H1 (cell line): ENCODE measurements at regions not wholly inside any gene's neighbourhood (a gene's known extent, or its start where the extent isn't known, plus 50 kb on each side); places are given as distances from the start of the nearest gene placed in this dataset.

ENCODE experiments used
- CTCF ChIA-PET: fragments of 300-600 bp; sonication (Branson Sonifier 250); formaldehyde crosslinking; loops from one replicate; lab custom pipeline; 2021; ENCODE audit not compliant: partially characterized antibody; lab: Charles Lee
- POLR2A ChIA-PET: fragments of 300-600 bp; sonication (Branson Sonifier 250); formaldehyde crosslinking; loops from one replicate; lab custom pipeline; 2021; ENCODE audit warnings: inconsistent platforms; ENCODE audit not compliant: partially characterized antibody; lab: Charles Lee
- DNase-seq, 2 experiments: peaks; one replicate each; pipeline versions ENCODE4 v3.0.0 to v3.0.0-alpha.2; 2010 to 2022; ENCODE audit warnings: low spot score in 2 of 2, low read depth in 1 of 2, mixed read lengths in 1 of 2
- FAIRE-seq: peaks from 2 replicates; lab custom pipeline; 2011; peaks lifted over from hg19 to GRCh38; lab: Jason Lieb, UNC
- H2AFZ ChIP-seq: 2 replicates; pipeline ENCODE4 v1.8.1; 2012; ENCODE audit warnings: low read length, inconsistent platforms
- H2AK5ac ChIP-seq: 2 replicates; pipeline ENCODE4 v1.6.1; 2013; ENCODE audit warnings: low read depth, low read length
- H2BK120ac ChIP-seq: replicated peaks from 2 replicates; pipeline ENCODE3; 2013; ENCODE audit warnings: low read depth, low read length, inconsistent platforms
- H2BK12ac ChIP-seq: 2 replicates; pipeline ENCODE4 v1.6.1; 2013; ENCODE audit warnings: low read depth, low read length
- H2BK15ac ChIP-seq: 2 replicates; pipeline ENCODE4 v1.6.1; 2013; ENCODE audit warnings: low read length
- H2BK20ac ChIP-seq: 2 replicates; pipeline ENCODE4 v1.6.1; 2013; ENCODE audit warnings: low read length
- H2BK5ac ChIP-seq: 2 replicates; pipeline ENCODE4 v1.6.1; 2013; ENCODE audit warnings: low read depth, low read length
- H3K14ac ChIP-seq: 2 replicates; pipeline ENCODE4 v1.6.1; 2013; ENCODE audit warnings: inconsistent platforms; ENCODE audit not compliant: insufficient read length
- H3K18ac ChIP-seq: 2 replicates; pipeline ENCODE4 v1.6.1; 2013; ENCODE audit warnings: low read length; ENCODE audit errors: extremely low read depth
- H3K23ac ChIP-seq: 2 replicates; pipeline ENCODE4 v1.6.1; 2013; ENCODE audit warnings: inconsistent platforms; ENCODE audit not compliant: insufficient read length
- H3K23me2 ChIP-seq: 2 replicates; pipeline ENCODE4 v1.6.1; 2013; ENCODE audit warnings: low read depth, low read length
- H3K27ac ChIP-seq: 2 replicates; pipeline ENCODE4 v1.6.1; 2011; ENCODE audit warnings: low read depth, low read length, inconsistent platforms
- H3K27me3 ChIP-seq, 4 experiments: replicated peaks in 1 of 4; 1 replicate in 1 of 4; 2 replicates in 3 of 4; pipeline versions ENCODE4 v1.6.1 to v1.8.1; 2011 to 2013; ENCODE audit warnings: low read length in 3 of 4, mild to moderate bottlenecking in 3 of 4, inconsistent platforms in 2 of 4, mixed read lengths in 2 of 4, moderate library complexity in 1 of 4; ENCODE audit not compliant: control insufficient read depth in 3 of 4, insufficient read depth in 3 of 4; ENCODE audit errors: extremely low read depth in 1 of 4
- H3K36me3 ChIP-seq, 4 experiments: 2 replicates each; pipeline versions ENCODE4 v1.6.1 to v1.8.1; 2011 to 2013; ENCODE audit warnings: mild to moderate bottlenecking in 4 of 4, low read length in 3 of 4, moderate library complexity in 2 of 4, control low read depth in 1 of 4, inconsistent platforms in 1 of 4; ENCODE audit not compliant: insufficient read depth in 4 of 4, control insufficient read depth in 2 of 4
- H3K4ac ChIP-seq: replicated peaks from 2 replicates; pipeline ENCODE3; 2013; ENCODE audit warnings: low read length, low read depth, mixed read lengths, inconsistent platforms; ENCODE audit not compliant: insufficient read length
- H3K4me1 ChIP-seq, 4 experiments: replicated peaks in 1 of 4; 1 replicate in 1 of 4; 2 replicates in 3 of 4; pipeline versions ENCODE4 v1.6.1 to v1.8.1; 2011 to 2013; ENCODE audit warnings: low read length in 3 of 4, inconsistent platforms in 2 of 4, mixed read lengths in 1 of 4; ENCODE audit not compliant: insufficient read depth in 4 of 4, control insufficient read depth in 3 of 4
- H3K4me2 ChIP-seq, 2 experiments: 2 replicates each; pipeline versions ENCODE4 v1.6.1 to v1.8.1; 2011 to 2013; ENCODE audit warnings: low read depth in 2 of 2, low read length in 2 of 2, control low read depth in 1 of 2, inconsistent platforms in 1 of 2, mild to moderate bottlenecking in 1 of 2; ENCODE audit not compliant: insufficient read depth in 1 of 2
- H3K4me3 ChIP-seq, 4 experiments: fragments of 200-600, 300-600 bp in 1 of 4; sonication (generic), shearing (Covaris generic), sonication (Bioruptor Twin) in 1 of 4; 2 replicates each; pipeline versions ENCODE4 v1.5.1 to v1.8.1; 2011 to 2016; ENCODE audit warnings: low read length in 4 of 4, low read depth in 3 of 4, control low read depth in 2 of 4, inconsistent platforms in 2 of 4, mild to moderate bottlenecking in 2 of 4, mixed read lengths in 1 of 4, moderate library complexity in 1 of 4; ENCODE audit not compliant: insufficient read depth in 2 of 4; ENCODE audit errors: extremely low read depth in 1 of 4
- H3K56ac ChIP-seq: replicated peaks from 2 replicates; pipeline ENCODE3; 2013; ENCODE audit warnings: low read depth, mild to moderate bottlenecking, mixed read lengths, low read length, inconsistent platforms; ENCODE audit not compliant: insufficient read length
- H3K79me1 ChIP-seq: 2 replicates; pipeline ENCODE4 v1.6.1; 2013; ENCODE audit warnings: low read depth, low read length, control low read depth
- H3K79me2 ChIP-seq, 2 experiments: 2 replicates each; pipeline versions ENCODE4 v1.6.1 to v1.8.1; 2012 to 2013; ENCODE audit warnings: low read length in 2 of 2, mild to moderate bottlenecking in 2 of 2, inconsistent platforms in 1 of 2; ENCODE audit not compliant: insufficient read depth in 2 of 2, control insufficient read depth in 1 of 2
- H3K9ac ChIP-seq, 4 experiments: replicated peaks in 1 of 4; 1 replicate in 1 of 4; 2 replicates in 3 of 4; pipeline versions ENCODE4 v1.6.1 to v1.8.1; 2011 to 2013; ENCODE audit warnings: low read depth in 3 of 4, low read length in 3 of 4, control low read depth in 2 of 4, mild to moderate bottlenecking in 2 of 4, moderate library complexity in 2 of 4, inconsistent platforms in 1 of 4; ENCODE audit errors: extremely low read depth in 1 of 4
- H3K9me3 ChIP-seq, 2 experiments: 2 replicates each; pipeline versions ENCODE4 v1.6.1 to v1.8.1; 2012 to 2013; ENCODE audit warnings: mild to moderate bottlenecking in 2 of 2, moderate library complexity in 2 of 2, control low read depth in 1 of 2, inconsistent platforms in 1 of 2, low read depth in 1 of 2, low read length in 1 of 2, mixed read lengths in 1 of 2; ENCODE audit not compliant: insufficient read depth in 2 of 2
- H4K20me1 ChIP-seq, 2 experiments: replicated peaks in 1 of 2; 2 replicates each; pipeline versions ENCODE3 to v1.8.1; 2011 to 2013; ENCODE audit warnings: inconsistent platforms in 2 of 2, low read length in 2 of 2, mild to moderate bottlenecking in 1 of 2; ENCODE audit not compliant: insufficient read depth in 2 of 2, control insufficient read depth in 1 of 2
- H4K5ac ChIP-seq: 2 replicates; pipeline ENCODE4 v1.6.1; 2013; ENCODE audit warnings: low read length, low read depth, mixed read lengths, inconsistent platforms; ENCODE audit not compliant: insufficient read length
- H4K8ac ChIP-seq: 2 replicates; pipeline ENCODE4 v1.8.0; 2013; ENCODE audit warnings: mild to moderate bottlenecking, moderate library complexity, low read length, inconsistent platforms; ENCODE audit not compliant: insufficient read depth; ENCODE audit errors: extremely low read depth
- H4K91ac ChIP-seq: replicated peaks from 2 replicates; pipeline ENCODE3; 2013; ENCODE audit warnings: low read length, mixed read lengths, inconsistent platforms; ENCODE audit not compliant: insufficient read length
- BRCA1 ChIP-seq: IDR thresholded peaks from 2 replicates; pipeline ENCODE4 v1.6.1; 2012; ENCODE audit warnings: low read depth, low read length, improper control_type of control experiment
- CBX5 ChIP-seq: fragments of 300-800, 300-1000 bp; sonication (generic); IDR thresholded peaks from 2 replicates; pipeline ENCODE4 v1.7.1; 2016; ENCODE audit warnings: antibody characterized with exemption, low read length, low read depth
- CREB1 ChIP-seq: IDR thresholded peaks from 2 replicates; pipeline ENCODE4 v1.6.1; 2012; ENCODE audit warnings: inconsistent platforms
- CTBP2 ChIP-seq: IDR thresholded peaks from 2 replicates; pipeline ENCODE4 v1.7.0; 2011; ENCODE audit warnings: borderline replicate concordance, mild to moderate bottlenecking, moderate library complexity, mixed read lengths, low read length; ENCODE audit not compliant: insufficient read depth, insufficient read length
- KDM5A ChIP-seq: fragments of 200-600 bp; IDR thresholded peaks from 2 replicates; pipeline ENCODE4 v1.7.1; 2012; ENCODE audit warnings: mild to moderate bottlenecking, low read length, inconsistent platforms, mixed read lengths
- NRF1 ChIP-seq: IDR thresholded peaks from 2 replicates; pipeline ENCODE4 v1.6.1; 2011; ENCODE audit warnings: mild to moderate bottlenecking, low read depth, low read length, improper control_type of control experiment
- POLR2A ChIP-seq, 2 experiments: IDR thresholded peaks; 1 replicate in 1 of 2; 2 replicates in 1 of 2; pipeline ENCODE4 v1.6.1; 2011; ENCODE audit warnings: low read depth in 2 of 2, low read length in 2 of 2, mild to moderate bottlenecking in 2 of 2; ENCODE audit errors: control extremely low read depth in 1 of 2
- RAD21 ChIP-seq, 2 experiments: IDR thresholded peaks in 1 of 2; conservative IDR thresholded peaks in 1 of 2; 2 replicates each; pipeline ENCODE4 v1.6.1; 2011; ENCODE audit warnings: low read depth in 2 of 2, low read length in 2 of 2, improper control_type of control experiment in 1 of 2, inconsistent platforms in 1 of 2, mild to moderate bottlenecking in 1 of 2, moderate library complexity in 1 of 2
- RFX5 ChIP-seq: IDR thresholded peaks from 2 replicates; pipeline ENCODE4 v1.6.1; 2011; ENCODE audit warnings: low read depth, low read length, improper control_type of control experiment, borderline replicate concordance
- TBP ChIP-seq: IDR thresholded peaks from 2 replicates; pipeline ENCODE4 v1.6.1; 2011; ENCODE audit warnings: low read depth, low read length, improper control_type of control experiment
- WGBS, 2 experiments: shearing (Covaris generic) in 1 of 2; methylation state at CpG; one replicate each; pipeline versions ENCODE4 v1.1.6 to v1.1.7; 2013 to 2015; ENCODE audit warnings: low lambda C conversion rate in 2 of 2, mixed read lengths in 2 of 2, inconsistent platforms in 1 of 2, low coverage in 1 of 2, missing lambda C conversion rate in 1 of 2; ENCODE audit not compliant: insufficient replicate concordance in 2 of 2, insufficient coverage in 1 of 2, insufficient read length in 1 of 2; ENCODE audit errors: extremely low coverage in 1 of 2, missing lambda C conversion rate in 1 of 2; 5-methylcytosine and 5-hydroxymethylcytosine counted together
- TF ChIP-seq, protein P1 (sequence below), 3 experiments: IDR thresholded peaks; 1 replicate in 2 of 3; 2 replicates in 1 of 3; pipeline versions ENCODE4 v1.5.1 to v1.6.1; 2011; ENCODE audit warnings: low read length in 3 of 3, mild to moderate bottlenecking in 3 of 3, inconsistent platforms in 2 of 3, low read depth in 1 of 3, moderate library complexity in 1 of 3; ENCODE audit not compliant: insufficient read depth in 1 of 3; ENCODE audit errors: control extremely low read depth in 1 of 3

- no peak overlapping the region for H2BK120ac ChIP-seq
- no peak overlapping the region for H2AK5ac ChIP-seq
- no peak for FAIRE-seq
- no peak overlapping the region for H3K4me3 ChIP-seq
- H3K23ac ChIP-seq: no peak overlapping the region
- no peaks in the 10 kb centered on the region; the same call in 1 of the 2 replicates for H3K79me1 ChIP-seq
- H4K91ac ChIP-seq: no peak overlapping the region
- H3K9me3 ChIP-seq: peaks cover 0 to 6% of the 10 kb centered on the region in 2 experiments; a peak in 1 of 4 replicates
- no peak overlapping the region for H3K14ac ChIP-seq
- 81% methylated on average over 3 of the region's 3 CpGs; no CpG with 5 or more reads in 1 of the 2 experiments for WGBS, 2 experiments
- no peak overlapping the region for H3K4me2 ChIP-seq
- no peak overlapping the region for H3K56ac ChIP-seq
- no peaks in the 10 kb centered on the region for H3K23me2 ChIP-seq
- no peak overlapping the region for H2BK20ac ChIP-seq
- ChIA-PET POLR2A (interaction anchor here (1.7 kb wide), 1 partner anchor 10 kb away, joined by 9 read pairs; no protein-coding TSS in a partner anchor), CTCF (interaction anchor here (1.1 to 2.2 kb wide), 3 partner anchors 11 to 338 kb away, joined by 3 to 5 read pairs (median 4); no protein-coding TSS in a partner anchor)
- H3K9ac ChIP-seq: no peak overlapping the region
- no peak overlapping the region for H2AFZ ChIP-seq
- no peak overlapping the region for H2BK5ac ChIP-seq
- no peaks in the 10 kb centered on the region for H3K27me3 ChIP-seq
- no peak for DNase-seq
- no peak overlapping the region for H3K18ac ChIP-seq
- H4K5ac ChIP-seq: no peak overlapping the region
- peaks cover 0 to 29% of the 10 kb centered on the region in 2 experiments; a peak in 2 of 4 replicates for H3K79me2 ChIP-seq
- peaks cover 0 to 8% (median 0%) of the 10 kb centered on the region in 4 experiments; a peak in 3 of 8 replicates for H3K36me3 ChIP-seq
- H2BK12ac ChIP-seq: no peak overlapping the region
- H4K8ac ChIP-seq: no peak overlapping the region
- H2BK15ac ChIP-seq: no peak overlapping the region
- H3K4ac ChIP-seq: no peak overlapping the region
- H3K27ac ChIP-seq: no peak overlapping the region
- no peaks in the 10 kb centered on the region for H4K20me1 ChIP-seq
- H3K4me1 ChIP-seq: peaks cover 0 to 18% (median 9%) of the 10 kb centered on the region in 4 experiments; a peak in 3 of 7 replicates
- no peak for TF ChIP-seq RFX5
- TF ChIP-seq, protein P1, sequence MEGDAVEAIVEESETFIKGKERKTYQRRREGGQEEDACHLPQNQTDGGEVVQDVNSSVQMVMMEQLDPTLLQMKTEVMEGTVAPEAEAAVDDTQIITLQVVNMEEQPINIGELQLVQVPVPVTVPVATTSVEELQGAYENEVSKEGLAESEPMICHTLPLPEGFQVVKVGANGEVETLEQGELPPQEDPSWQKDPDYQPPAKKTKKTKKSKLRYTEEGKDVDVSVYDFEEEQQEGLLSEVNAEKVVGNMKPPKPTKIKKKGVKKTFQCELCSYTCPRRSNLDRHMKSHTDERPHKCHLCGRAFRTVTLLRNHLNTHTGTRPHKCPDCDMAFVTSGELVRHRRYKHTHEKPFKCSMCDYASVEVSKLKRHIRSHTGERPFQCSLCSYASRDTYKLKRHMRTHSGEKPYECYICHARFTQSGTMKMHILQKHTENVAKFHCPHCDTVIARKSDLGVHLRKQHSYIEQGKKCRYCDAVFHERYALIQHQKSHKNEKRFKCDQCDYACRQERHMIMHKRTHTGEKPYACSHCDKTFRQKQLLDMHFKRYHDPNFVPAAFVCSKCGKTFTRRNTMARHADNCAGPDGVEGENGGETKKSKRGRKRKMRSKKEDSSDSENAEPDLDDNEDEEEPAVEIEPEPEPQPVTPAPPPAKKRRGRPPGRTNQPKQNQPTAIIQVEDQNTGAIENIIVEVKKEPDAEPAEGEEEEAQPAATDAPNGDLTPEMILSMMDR (IDR thresholded peaks at IDR 0.05; ENCODE audit: control extremely low read depth in 1 of 3, insufficient read depth in 1 of 3, low read depth in 1 of 3, low read length in 3 of 3): no peak
- no peak for TF ChIP-seq KDM5A
- TF ChIP-seq TBP: no peak
- no peak for TF ChIP-seq POLR2A (IDR thresholded peaks at IDR 0.05; ENCODE audit: control extremely low read depth in 1 of 2, low read depth in 2 of 2, low read length in 2 of 2)
- no peak for TF ChIP-seq RAD21 (IDR thresholded peaks at IDR 0.05 in 1 of 2, conservative IDR thresholded peaks at IDR 0.05 in 1 of 2; ENCODE audit: low read depth in 2 of 2, low read length in 2 of 2)
- TF ChIP-seq CTBP2: no peak
- no peak for TF ChIP-seq BRCA1
- TF ChIP-seq CREB1: no peak
- no peak for TF ChIP-seq NRF1
- TF ChIP-seq CBX5: no peak
These were observed 100.5 kb downstream of the NPY start for GRCh38 chr7:24384362-24385030.
